GM19023 (cell line): ENCODE measurements at regions not wholly inside any gene's neighbourhood (a gene's known extent, or its start where the extent isn't known, plus 50 kb on each side); places are given as distances from the start of the nearest gene placed in this dataset.

Source experiments
- ATAC-seq: cut with Tn5 transposase; IDR thresholded peaks from one replicate; pipeline ENCODE4 v1.9.1; 2021; ENCODE audit warnings: mild to moderate bottlenecking, moderate library complexity; ENCODE audit not compliant: unreplicated experiment

DNA sequence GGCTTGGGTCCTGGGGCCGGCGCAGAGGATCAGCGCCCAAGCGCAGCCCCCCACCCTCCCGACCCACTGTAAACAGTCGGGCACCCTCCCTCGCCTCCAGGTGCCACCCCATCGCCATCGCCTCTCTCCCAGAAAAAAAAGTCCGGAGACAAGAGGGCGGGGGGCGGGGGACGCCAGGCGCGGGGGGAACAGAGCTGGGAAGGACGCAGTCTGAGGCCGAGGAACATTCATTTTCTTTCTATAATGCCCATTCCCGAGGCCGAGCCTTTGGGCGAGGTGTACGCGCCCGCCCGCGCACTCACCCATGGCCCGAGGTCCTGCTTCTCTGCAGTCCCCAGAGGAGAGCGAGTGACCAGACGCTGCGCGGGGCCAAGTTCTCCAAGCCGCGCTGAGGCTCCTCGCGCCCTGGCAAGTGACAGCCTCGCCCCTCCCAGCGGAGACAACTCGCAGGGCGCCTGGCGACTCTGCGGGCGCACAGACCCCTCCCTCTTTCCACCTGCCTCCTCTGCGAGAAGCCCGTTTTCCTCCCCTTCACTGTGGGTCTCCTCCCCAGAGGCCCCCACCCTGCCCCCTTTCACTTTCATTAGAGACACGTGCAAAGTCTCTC is 63.5 kb upstream of the WDR17 start:
- peak; percentile 45 for ATAC-seq

DNA sequence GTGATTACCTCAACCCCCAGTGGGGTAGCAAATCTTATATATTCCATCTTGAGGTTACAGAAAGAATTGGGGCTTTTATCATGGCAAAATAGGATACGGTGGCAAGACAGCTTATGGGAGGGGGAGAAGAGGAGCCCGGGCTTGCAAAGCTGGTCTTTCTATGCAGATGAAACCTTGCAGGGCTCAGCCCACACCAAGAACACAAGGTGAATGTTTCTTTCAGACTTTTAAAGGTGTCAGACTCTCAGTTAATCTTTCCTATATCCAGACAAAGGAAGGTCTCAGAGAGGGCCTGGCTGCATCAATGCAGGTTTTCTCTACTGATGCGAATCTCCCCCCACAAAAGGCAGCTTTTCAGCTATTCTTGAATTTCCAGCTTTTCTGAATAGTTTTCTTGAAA is 59.9 kb upstream of the WDR17 start:
- no peak for ATAC-seq

DNA sequence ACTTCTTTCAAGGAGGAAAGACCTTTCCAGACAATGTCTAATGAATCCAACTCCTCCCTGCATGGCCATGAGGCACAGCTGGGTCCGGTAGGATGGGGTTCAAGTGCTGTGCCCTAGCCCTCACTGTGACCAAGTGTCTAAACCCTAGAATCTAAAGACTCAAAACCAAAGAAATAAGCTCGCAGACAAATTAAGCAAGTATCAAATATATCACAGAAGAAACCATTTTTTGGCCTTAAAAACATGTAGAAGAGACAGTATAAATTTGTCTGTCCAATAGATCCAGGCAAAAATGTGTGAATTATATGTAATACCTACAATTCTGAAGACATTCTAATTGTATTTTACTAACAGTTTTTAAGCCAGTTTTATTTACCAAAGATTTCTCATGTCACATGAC is 56.4 kb upstream of the WDR17 start:
- ATAC-seq: no peak

DNA sequence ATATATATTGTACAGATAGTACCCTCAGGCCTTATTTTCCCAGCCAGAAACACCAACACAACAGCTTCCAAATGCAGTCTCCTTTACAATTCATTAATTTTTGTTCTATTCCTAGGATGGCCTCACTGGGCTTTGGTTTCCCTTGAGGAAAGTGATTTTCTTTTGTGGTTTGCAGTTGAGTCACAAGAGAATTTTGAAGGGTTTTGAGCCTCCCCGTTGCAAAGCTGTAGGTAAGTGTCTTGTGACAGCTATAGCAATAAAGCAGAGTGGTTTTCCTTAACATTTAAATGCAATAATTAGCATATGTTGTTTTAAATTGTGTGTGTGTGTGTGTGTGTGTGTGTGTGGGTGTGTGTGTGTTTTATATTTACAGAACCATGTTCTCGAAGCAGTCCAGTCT is 54.1 kb upstream of the WDR17 start:
- ATAC-seq: no peak

DNA sequence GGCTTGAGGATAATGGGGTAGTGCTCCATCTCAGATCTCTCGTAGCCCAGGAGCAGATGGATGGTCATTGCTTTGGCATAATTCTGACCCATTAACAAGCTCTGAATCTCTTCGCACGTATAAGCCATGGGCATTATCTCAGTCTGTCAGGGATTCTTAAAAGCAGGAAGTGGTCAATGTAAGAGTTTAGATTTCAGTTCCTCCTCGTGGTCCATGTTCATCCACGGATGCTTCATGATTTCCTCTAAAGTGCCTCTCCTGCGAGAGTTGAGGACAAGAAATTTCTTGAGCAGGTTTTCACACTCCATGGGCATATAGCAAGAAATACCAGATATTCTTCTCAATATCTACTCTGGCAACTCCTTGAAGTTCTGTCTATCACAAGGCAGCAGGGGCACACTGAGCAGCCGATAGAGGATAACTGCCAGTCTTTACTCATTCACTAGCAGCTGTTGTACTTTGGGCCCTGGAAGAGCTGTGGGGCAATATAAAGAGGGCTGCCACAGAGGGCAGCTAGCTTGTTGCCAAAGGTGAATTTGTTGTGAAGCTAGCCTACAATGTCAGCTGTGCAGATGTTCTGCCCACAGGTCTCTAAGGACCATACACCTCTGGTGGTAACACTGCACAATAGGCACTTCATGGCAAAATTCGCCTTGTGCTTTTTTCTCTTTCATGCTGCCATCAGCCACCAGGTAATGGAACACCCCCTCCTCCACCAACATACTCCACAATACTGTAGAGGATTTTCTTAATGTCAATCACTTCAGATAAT is 52.0 kb upstream of the WDR17 start:
- ATAC-seq: peak; percentile 84

DNA sequence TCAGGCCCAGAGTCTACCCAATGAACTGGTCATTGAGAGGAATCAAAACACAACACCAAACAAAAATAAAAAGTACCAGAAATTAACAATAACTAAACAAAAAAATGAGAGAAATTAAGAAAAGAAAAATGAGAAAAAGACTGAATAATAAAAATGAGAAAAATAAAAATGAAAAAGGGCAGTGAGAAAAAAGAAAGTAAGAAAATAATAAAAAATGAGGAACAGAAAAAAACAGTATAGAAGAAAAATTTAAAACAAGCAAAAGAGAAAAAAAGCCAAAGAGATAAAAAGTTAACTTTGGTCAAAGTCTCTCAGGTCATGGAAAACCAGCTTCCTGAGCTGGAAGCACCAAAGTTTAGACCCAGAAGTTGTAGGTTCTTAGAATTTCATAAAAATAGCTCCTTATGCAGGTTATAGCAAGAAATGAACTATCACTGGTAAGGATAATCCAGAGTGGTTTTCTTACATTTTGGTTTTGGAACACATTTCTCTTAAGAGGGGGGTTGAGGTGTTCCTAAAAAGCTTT is 51.0 kb upstream of the WDR17 start:
- ATAC-seq: no peak
